CD4-positive, alpha-beta T cell (primary cell): ENCODE measurements at regions not wholly inside any gene's neighbourhood (a gene's known extent, or its start where the extent isn't known, plus 50 kb on each side); places are given as distances from the start of the nearest gene placed in this dataset.

Experiments used
- ATAC-seq: fragments of 200-7000 bp; cut with Tn5 transposase; one replicate; pipeline ENCODE4 v1.10.0; 2022; ENCODE audit warnings: mild to moderate bottlenecking; ENCODE audit not compliant: poor library complexity
- CTCF ChIA-PET: fragments of 350-600 bp; sonication (Branson Sonifier 250); formaldehyde crosslinking; loops from one replicate; lab custom pipeline; 2021; ENCODE audit warnings: antibody characterized with exemption, inconsistent platforms; lab: Charles Lee
- POLR2A ChIA-PET: fragments of 350-600 bp; sonication (Branson Sonifier 250); formaldehyde crosslinking; loops from one replicate; lab custom pipeline; 2021; ENCODE audit warnings: antibody characterized with exemption, inconsistent platforms; lab: Charles Lee
- DNase-seq, 14 experiments: peaks; one replicate each; pipeline ENCODE4 v3.0.0-alpha.2; 2013 to 2020; ENCODE audit warnings: mixed read lengths in 2 of 14
- H3K27ac ChIP-seq, 2 donors: one replicate each; pipeline versions ENCODE4 v1.5.1 to v1.7.0; 2013; ENCODE audit warnings: low read length in 2 of 2, low read depth in 1 of 2, mild to moderate bottlenecking in 1 of 2
- H3K27me3 ChIP-seq, 2 experiments: 1 replicate in 1 of 2; 2 replicates in 1 of 2; pipeline versions ENCODE4 v1.6.1 to v1.7.0; 2013; ENCODE audit warnings: low read length in 2 of 2, control low read depth in 1 of 2, mild to moderate bottlenecking in 1 of 2, moderate library complexity in 1 of 2; ENCODE audit not compliant: insufficient read depth in 2 of 2, control insufficient read depth in 1 of 2
- H3K36me3 ChIP-seq: one replicate; pipeline ENCODE4 v1.6.1; 2013; ENCODE audit warnings: low read length, control low read depth; ENCODE audit not compliant: insufficient read depth
- H3K4me1 ChIP-seq: one replicate; pipeline ENCODE4 v1.6.1; 2013; ENCODE audit warnings: low read length, control low read depth; ENCODE audit not compliant: insufficient read depth
- H3K4me3 ChIP-seq: one replicate; pipeline ENCODE4 v1.5.1; 2013; ENCODE audit warnings: mild to moderate bottlenecking, low read length, moderate library complexity
- H3K9me3 ChIP-seq, 2 experiments: 1 replicate in 1 of 2; 2 replicates in 1 of 2; pipeline versions ENCODE4 v1.6.1 to v1.7.0; 2013; ENCODE audit warnings: low read length in 2 of 2, mild to moderate bottlenecking in 2 of 2, control low read depth in 1 of 2, moderate library complexity in 1 of 2; ENCODE audit not compliant: control insufficient read depth in 1 of 2, insufficient read depth in 1 of 2
- H3K27ac Mint-ChIP-seq: one replicate; pipeline ENCODE4 v1.8.0; 2020; ENCODE audit warnings: mixed read lengths
- H3K27me3 Mint-ChIP-seq: one replicate; pipeline ENCODE4 v1.8.0; 2021; ENCODE audit warnings: mixed read lengths
- H3K36me3 Mint-ChIP-seq: one replicate; pipeline ENCODE4 v1.8.0; 2021; ENCODE audit warnings: low read depth, mixed read lengths
- H3K4me1 Mint-ChIP-seq: one replicate; pipeline ENCODE4 v1.8.0; 2021; ENCODE audit warnings: low read depth, mixed read lengths
- H3K4me3 Mint-ChIP-seq: one replicate; pipeline ENCODE4 v1.8.0; 2020; ENCODE audit warnings: mild to moderate bottlenecking, mixed read lengths
- H3K9me3 Mint-ChIP-seq: one replicate; pipeline ENCODE4 v1.8.0; 2020; ENCODE audit warnings: mixed read lengths
- intact Hi-C, 2 experiments: fragments of 100-400 bp; cut with DNase I in 1 of 2; cut with micrococcal nuclease in 1 of 2; formaldehyde crosslinking; loops; one replicate each; pipeline versions ENCODE4 v1.15.1 to v1.9.0; 2023 to 2025; cut with DNase I, micrococcal nuclease
- TF ChIP-seq, protein P1 (sequence below): fragments of 200-600 bp; IDR thresholded peaks from one replicate; pipeline ENCODE4 v1.8.0; 2022; ENCODE audit warnings: antibody characterized with exemption, mild to moderate bottlenecking

- no peak for DNase-seq
- Mint-ChIP-seq H3K27me3 (no peaks in the 10 kb centered on the region), H3K36me3 (no peaks in the 10 kb centered on the region), H3K27ac (no peak overlapping the region), H3K4me1 (no peaks in the 10 kb centered on the region), H3K9me3 (peaks cover 2% of the 10 kb centered on the region), H3K4me3 (no peak overlapping the region)
- CTCF ChIA-PET: no interaction called here
- no peaks in the 10 kb centered on the region for H3K36me3 ChIP-seq
- H3K9me3 ChIP-seq: peaks cover 0 to 4% of the 10 kb centered on the region in 2 experiments
- no peaks in the 10 kb centered on the region for H3K27me3 ChIP-seq
- POLR2A ChIA-PET: no interaction called here
- no peak overlapping the region for H3K4me3 ChIP-seq
- no peaks in the 10 kb centered on the region for H3K4me1 ChIP-seq
- H3K27ac ChIP-seq: no peak overlapping the region
- TF ChIP-seq, protein P1, sequence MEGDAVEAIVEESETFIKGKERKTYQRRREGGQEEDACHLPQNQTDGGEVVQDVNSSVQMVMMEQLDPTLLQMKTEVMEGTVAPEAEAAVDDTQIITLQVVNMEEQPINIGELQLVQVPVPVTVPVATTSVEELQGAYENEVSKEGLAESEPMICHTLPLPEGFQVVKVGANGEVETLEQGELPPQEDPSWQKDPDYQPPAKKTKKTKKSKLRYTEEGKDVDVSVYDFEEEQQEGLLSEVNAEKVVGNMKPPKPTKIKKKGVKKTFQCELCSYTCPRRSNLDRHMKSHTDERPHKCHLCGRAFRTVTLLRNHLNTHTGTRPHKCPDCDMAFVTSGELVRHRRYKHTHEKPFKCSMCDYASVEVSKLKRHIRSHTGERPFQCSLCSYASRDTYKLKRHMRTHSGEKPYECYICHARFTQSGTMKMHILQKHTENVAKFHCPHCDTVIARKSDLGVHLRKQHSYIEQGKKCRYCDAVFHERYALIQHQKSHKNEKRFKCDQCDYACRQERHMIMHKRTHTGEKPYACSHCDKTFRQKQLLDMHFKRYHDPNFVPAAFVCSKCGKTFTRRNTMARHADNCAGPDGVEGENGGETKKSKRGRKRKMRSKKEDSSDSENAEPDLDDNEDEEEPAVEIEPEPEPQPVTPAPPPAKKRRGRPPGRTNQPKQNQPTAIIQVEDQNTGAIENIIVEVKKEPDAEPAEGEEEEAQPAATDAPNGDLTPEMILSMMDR: no peak
- intact Hi-C loops: no loop called here
- ATAC-seq: no peak
Observed at GRCh38 chr4:173698557-173699262, 168.7 kb upstream of the HAND2 start.

DNA sequence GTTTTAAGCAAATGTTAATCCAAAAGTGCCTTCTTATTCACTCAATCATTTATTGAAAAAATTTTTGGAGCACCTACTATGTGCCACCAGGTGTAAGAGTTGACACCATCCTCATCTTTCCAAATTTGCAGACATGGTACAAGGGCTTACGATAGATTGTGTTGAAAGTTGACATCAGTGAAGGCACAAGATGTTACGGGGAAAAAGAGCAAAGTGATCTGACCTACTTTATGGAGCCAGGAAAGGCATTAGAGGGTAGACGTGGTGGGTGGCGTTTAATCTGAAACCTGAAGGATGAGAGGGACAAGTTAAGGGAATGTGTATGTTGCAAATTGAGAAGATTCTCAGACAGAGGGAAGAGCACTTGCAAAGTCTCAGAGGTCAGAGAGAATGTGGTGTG is 167.8 kb upstream of the HAND2 start:
- no peak for ATAC-seq

DNA sequence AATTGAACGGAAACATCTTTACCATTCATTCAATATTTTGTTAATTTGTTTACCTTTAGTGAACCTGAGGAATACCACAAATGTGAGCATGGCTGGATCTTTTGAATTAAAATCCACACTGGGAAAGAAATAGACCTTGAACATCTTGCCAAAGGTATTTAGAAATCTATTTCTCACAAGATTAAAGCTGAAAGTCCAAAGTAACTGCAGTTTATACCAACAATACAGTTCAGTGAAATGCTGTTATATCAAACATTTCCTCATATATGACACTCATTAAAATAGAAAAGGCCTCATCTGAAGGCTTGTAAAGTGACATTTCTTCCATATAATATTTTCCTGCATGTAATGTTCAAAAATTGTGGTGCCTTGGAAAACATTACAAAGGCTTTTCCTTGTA is 166.5 kb upstream of the HAND2 start:
- no peak overlapping the region for H3K4me3 Mint-ChIP-seq
- ATAC-seq (no peak), DNase-seq (no peak)
- ChIA-PET POLR2A (no interaction called here), CTCF (no interaction called here)
- Histone ChIP-seq H3K9me3 (peaks cover 0 to 4% of the 10 kb centered on the region in 2 experiments), H3K4me3 (no peak overlapping the region), H3K27ac (no peak overlapping the region), H3K4me1 (no peaks in the 10 kb centered on the region), H3K27me3 (no peaks in the 10 kb centered on the region), H3K36me3 (no peaks in the 10 kb centered on the region)
- H3K27ac Mint-ChIP-seq: no peak overlapping the region
- peaks cover 2% of the 10 kb centered on the region for H3K9me3 Mint-ChIP-seq
- H3K4me1 Mint-ChIP-seq: no peaks in the 10 kb centered on the region
- TF ChIP-seq, protein P1: no peak
- intact Hi-C loops: no loop called here
- no peaks in the 10 kb centered on the region for H3K36me3 Mint-ChIP-seq
- no peaks in the 10 kb centered on the region for H3K27me3 Mint-ChIP-seq

More for the DNA sequence above, 167.8 kb upstream of the HAND2 start:
- Mint-ChIP-seq H3K36me3 (no peaks in the 10 kb centered on the region), H3K4me3 (no peak overlapping the region), H3K9me3 (peaks cover 2% of the 10 kb centered on the region), H3K27ac (no peak overlapping the region), H3K27me3 (no peaks in the 10 kb centered on the region), H3K4me1 (no peaks in the 10 kb centered on the region)
- Histone ChIP-seq H3K4me3 (no peak overlapping the region), H3K9me3 (peaks cover 0 to 4% of the 10 kb centered on the region in 2 experiments), H3K4me1 (no peaks in the 10 kb centered on the region), H3K36me3 (no peaks in the 10 kb centered on the region), H3K27me3 (no peaks in the 10 kb centered on the region), H3K27ac (no peak overlapping the region)
- ChIA-PET CTCF (no interaction called here), POLR2A (no interaction called here)
- TF ChIP-seq, protein P1: no peak
- intact Hi-C loops: no loop called here
- no peak for DNase-seq
